ENCODE measurements at regions not wholly inside any gene's neighbourhood (a gene's known extent, or its start where the extent isn't known, plus 50 kb on each side); places are given as distances from the start of the nearest gene placed in this dataset.

GRCh38 chr6:16947375-16948015, 154.4 kb upstream of the STMND1 start:
- no peak for TF ChIP-seq CTCF (IDR thresholded peaks at IDR 0.05)
- TF ChIP-seq POLR2A (IDR thresholded peaks at IDR 0.05) = no peak
